ENCODE measurements at regions not wholly inside any gene's neighbourhood (a gene's known extent, or its start where the extent isn't known, plus 50 kb on each side); places are given as distances from the start of the nearest gene placed in this dataset.

GRCh38 chr16:86286991-86287663 lies 223.2 kb upstream of the FOXF1 start:
- DNase-seq: no peak

GRCh38 chr16:86287664-86288201 lies 222.6 kb upstream of the FOXF1 start:
- no peak for DNase-seq

- no peak for DNase-seq
Observed at GRCh38 chr16:86288716-86289294, 221.5 kb upstream of the FOXF1 start.

GRCh38 chr16:86289304-86289703 lies 221.0 kb upstream of the FOXF1 start:
- DNase-seq: no peak

- DNase-seq: no peak
Observed at GRCh38 chr16:86289907-86290306, 220.4 kb upstream of the FOXF1 start.

GRCh38 chr16:86291491-86291890 lies 218.8 kb upstream of the FOXF1 start:
- no peak for DNase-seq

- DNase-seq: no peak
Observed at GRCh38 chr16:86292171-86292775, 218.1 kb upstream of the FOXF1 start.

- no peak for DNase-seq
Observed at GRCh38 chr16:86292942-86293341, 217.4 kb upstream of the FOXF1 start.

- no peak for DNase-seq
Observed at GRCh38 chr16:86293906-86294305, 216.4 kb upstream of the FOXF1 start.

GRCh38 chr16:86294535-86295196 lies 215.7 kb upstream of the FOXF1 start:
- DNase-seq: no peak

- no peak for DNase-seq
Observed at GRCh38 chr16:86296256-86296655, 214.1 kb upstream of the FOXF1 start.

GRCh38 chr16:86297391-86297790 lies 212.9 kb upstream of the FOXF1 start:
- DNase-seq: no peak

- no peak for DNase-seq
Observed at GRCh38 chr16:86297866-86298757, 212.2 kb upstream of the FOXF1 start.

- no peak for DNase-seq
Observed at GRCh38 chr16:86298758-86299134, 211.6 kb upstream of the FOXF1 start.

GRCh38 chr16:86299882-86300610 lies 210.3 kb upstream of the FOXF1 start:
- no peak for DNase-seq

GRCh38 chr16:86300746-86301481 lies 209.4 kb upstream of the FOXF1 start:
- no peak for DNase-seq

- DNase-seq: no peak
Observed at GRCh38 chr16:86302421-86303109, 207.8 kb upstream of the FOXF1 start.

- no peak for DNase-seq
Observed at GRCh38 chr16:86303787-86304678, 206.3 kb upstream of the FOXF1 start.

GRCh38 chr16:86304868-86305267 lies 205.5 kb upstream of the FOXF1 start:
- DNase-seq: no peak

- no peak for DNase-seq
Observed at GRCh38 chr16:86305440-86305839, 204.9 kb upstream of the FOXF1 start.

Measured in inflammatory macrophage treated with lipopolysaccharide for 1 hour (primary cell).